Upper lobe of left lung (tissue), 4 donors: ENCODE measurements at regions not wholly inside any gene's neighbourhood (a gene's known extent, or its start where the extent isn't known, plus 50 kb on each side); places are given as distances from the start of the nearest gene placed in this dataset.

Experiments used
- CTCF ChIP-seq, 6 experiments: fragments of 450-650 bp in 4 of 6; fragments of 200-600 bp in 2 of 6; sonication (generic) in 2 of 6; IDR thresholded peaks; one replicate each; pipeline ENCODE4 v1.5.1; 2016 to 2019; ENCODE audit warnings: antibody characterized with exemption in 6 of 6
- EP300 ChIP-seq, 4 donors: sonication (generic); formaldehyde crosslinking; IDR thresholded peaks; one replicate each; pipeline ENCODE4 v1.5.1; 2017; ENCODE audit warnings: antibody characterized with exemption in 4 of 4, control low read depth in 2 of 4
- POLR2A ChIP-seq, 4 donors: fragments of 450-650 bp; IDR thresholded peaks; one replicate each; pipeline ENCODE4 v1.5.1; 2016 to 2017; ENCODE audit warnings: antibody characterized with exemption in 4 of 4, mild to moderate bottlenecking in 2 of 4
- POLR2AphosphoS5 ChIP-seq, 2 donors: sonication (generic); formaldehyde crosslinking; IDR thresholded peaks; one replicate each; pipeline ENCODE4 v1.5.1; 2017; ENCODE audit warnings: antibody characterized with exemption in 2 of 2

GRCh38 chr20:51276296-51276695, 253.4 kb upstream of the KCNG1 start:
- no peak for TF ChIP-seq CTCF (IDR thresholded peaks at IDR 0.05)
- no peak for TF ChIP-seq POLR2AphosphoS5 (IDR thresholded peaks at IDR 0.05)
- no peak for TF ChIP-seq EP300 (IDR thresholded peaks at IDR 0.05)
- no peak for TF ChIP-seq POLR2A (IDR thresholded peaks at IDR 0.05)
